DND-41 (cell line): ENCODE measurements at regions not wholly inside any gene's neighbourhood (a gene's known extent, or its start where the extent isn't known, plus 50 kb on each side); places are given as distances from the start of the nearest gene placed in this dataset.

Experiments
- CTCF ChIP-seq: IDR thresholded peaks from 2 replicates; pipeline ENCODE4 v1.5.1; 2012; ENCODE audit warnings: borderline replicate concordance, low read length, moderate library complexity, mild to moderate bottlenecking; ENCODE audit not compliant: poor library complexity, severe bottlenecking; ENCODE audit errors: extremely low read depth
- EZH2 ChIP-seq: IDR thresholded peaks from 3 replicates; pipeline ENCODE4 v1.6.1; 2012; ENCODE audit warnings: borderline replicate concordance, low read depth, mild to moderate bottlenecking, moderate library complexity, low read length, inconsistent platforms; ENCODE audit not compliant: severe bottlenecking

GRCh38 chr9:21556581-21557427, 74.7 kb upstream of the IFNE start:
- no peak for TF ChIP-seq EZH2
- TF ChIP-seq CTCF = no peak
